ENCODE measurements at regions not wholly inside any gene's neighbourhood (a gene's known extent, or its start where the extent isn't known, plus 50 kb on each side); places are given as distances from the start of the nearest gene placed in this dataset.

GRCh38 chr15:70151003-70151402 is 53.3 kb upstream of the TLE3 start:
- no peak for DNase-seq

DNA sequence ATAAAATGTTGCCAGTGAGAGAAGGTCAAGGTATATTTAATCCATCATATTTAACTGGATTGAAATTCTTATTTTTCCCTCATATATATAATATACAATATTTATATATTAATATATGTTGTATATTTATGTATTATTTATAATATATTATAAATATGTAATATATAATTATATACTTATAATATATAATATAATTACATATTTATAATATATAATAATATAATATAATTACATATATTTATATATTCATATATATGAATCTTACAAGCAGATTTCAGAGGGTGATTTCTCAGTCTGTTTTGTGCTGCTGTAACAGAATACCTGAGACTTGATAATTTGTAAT is 52.7 kb upstream of the TLE3 start:
- DNase-seq, result no peak

- DNase-seq, result no peak
Measured at GRCh38 chr15:70149667-70150404, 52.1 kb upstream of the TLE3 start.

DNA sequence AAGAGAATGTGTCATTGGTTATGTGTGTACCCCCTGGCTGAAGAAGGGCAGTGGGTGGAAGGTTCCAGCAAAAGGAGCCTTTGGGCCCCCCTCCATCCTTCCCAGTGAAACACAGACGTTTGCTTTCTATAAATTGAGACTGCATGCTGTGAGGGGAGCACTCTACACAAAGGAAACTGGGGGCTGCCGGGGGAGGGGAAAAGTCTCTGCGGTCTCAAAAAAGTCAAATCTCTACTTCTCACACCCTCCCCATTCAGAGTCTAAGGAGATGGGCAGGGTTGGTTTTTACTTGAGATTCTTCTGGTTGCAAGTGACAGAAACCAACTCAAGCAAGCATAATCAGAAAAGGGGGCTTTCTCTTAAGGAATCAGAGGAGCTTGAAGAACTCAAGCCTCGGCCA is 50.1 kb upstream of the TLE3 start:
- no peak for DNase-seq

All from fibroblast of skin of scalp (primary cell).